ENCODE measurements at regions not wholly inside any gene's neighbourhood (a gene's known extent, or its start where the extent isn't known, plus 50 kb on each side); places are given as distances from the start of the nearest gene placed in this dataset.

DNA sequence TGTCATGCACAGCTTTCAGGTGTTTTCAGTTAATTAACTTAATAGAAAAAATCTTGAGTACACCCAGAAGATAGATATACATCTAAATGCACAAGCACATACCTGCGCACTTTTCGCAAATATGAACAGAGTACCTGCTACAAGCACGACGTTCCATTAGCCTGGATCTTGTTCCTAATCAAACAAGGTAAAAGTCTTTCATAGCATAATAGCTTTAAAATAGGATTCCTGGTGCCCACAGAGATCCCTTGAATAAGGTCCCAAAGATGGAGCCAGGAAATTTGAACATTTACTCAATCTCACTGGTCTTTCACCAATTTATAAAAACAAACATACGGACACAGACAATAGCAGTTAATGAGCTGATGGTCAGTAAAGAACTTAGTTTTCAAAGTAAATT is 689.8 kb upstream of the CHORDC1 start:
- DNase-seq: no peak

DNA sequence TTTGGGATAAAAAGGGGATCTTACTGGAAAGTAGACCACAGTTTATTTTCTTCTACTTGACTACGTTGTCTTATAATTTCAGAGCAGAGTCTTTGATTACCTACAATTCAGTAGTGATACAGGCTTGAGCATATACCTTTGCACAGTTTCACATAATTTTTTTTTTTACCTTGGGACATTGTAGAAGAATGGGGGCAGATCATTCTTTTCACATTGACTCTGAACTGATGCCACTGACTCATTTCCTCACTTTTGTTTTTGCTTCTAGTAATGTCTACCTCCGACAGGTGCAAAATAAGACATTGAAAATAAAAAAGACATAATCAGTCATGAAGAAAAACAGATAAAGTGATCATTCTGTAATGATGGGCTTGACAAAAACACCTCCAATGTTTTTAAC is 688.3 kb upstream of the CHORDC1 start:
- DNase-seq: no peak

DNA sequence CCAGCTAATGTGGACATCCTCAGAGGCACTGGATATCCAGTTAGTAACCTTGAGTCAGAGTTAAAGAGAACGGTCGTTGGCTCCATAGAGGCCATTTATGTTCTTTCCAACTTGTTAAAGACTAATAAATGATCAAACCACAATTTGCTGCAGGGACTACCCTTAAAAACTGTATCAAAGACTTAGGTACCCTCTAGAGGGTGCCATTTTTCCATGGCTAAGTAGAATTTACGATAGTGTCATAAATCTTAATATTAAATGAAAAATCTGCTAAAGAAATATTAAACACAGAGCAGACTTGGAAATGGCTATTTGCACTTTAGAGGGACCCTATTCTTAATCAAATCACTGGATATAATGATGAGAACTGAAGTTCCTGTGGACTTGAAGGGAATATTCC is 685.2 kb upstream of the CHORDC1 start:
- DNase-seq: no peak

DNA sequence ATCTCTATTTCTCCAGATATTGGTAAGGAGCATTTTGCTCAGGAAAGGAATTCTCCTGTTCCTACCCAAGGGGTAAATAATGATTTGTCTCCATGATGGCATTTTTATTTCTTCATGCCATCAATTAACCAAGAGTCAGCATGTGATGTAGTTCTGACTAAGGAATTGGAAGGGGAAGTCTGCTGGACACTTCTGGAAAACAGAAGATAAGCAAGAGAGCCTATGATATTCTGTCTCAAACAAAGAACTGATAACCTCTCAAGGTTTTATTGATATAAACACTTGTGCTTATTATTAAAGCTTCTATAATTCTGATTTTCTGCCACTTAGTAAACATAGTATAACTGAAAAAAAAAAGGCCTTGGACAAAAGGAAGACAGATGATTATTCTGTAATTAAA is 673.0 kb upstream of the CHORDC1 start:
- no peak for DNase-seq

DNA sequence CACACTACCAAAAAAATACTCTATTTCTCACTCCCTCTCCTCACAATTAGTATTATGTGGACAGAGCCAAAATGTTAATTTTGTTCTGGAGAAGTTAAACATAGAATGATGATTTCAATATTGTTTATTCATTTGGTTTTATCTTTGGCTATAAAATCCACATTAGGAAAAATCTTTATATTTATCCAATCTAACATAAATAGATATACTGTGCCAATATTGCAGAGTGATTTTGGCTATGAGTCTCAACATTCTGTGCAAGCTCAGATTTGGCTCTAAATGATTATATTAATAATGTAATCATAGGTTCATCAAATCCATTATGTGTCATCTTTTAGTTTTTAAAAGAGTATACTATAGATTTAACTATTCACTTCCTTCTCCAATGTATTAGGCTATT is 667.5 kb upstream of the CHORDC1 start:
- no peak for DNase-seq

DNA sequence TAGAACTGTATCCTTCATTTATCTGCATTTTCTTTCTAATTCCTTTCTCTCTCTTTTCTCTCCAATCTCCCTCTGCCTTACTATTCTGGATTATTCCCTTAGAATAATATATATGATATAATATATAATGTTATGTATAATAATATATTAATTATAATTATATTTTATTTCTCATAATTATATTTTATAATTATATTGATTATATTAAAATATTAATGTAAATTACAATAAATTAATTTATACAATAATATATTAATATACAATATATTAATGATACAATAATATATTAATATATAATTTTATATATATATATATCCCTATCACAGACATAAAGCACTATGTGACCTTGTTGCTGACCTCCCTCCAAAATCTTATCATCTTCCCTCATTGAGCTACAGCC is 661.3 kb upstream of the CHORDC1 start:
- no peak for DNase-seq

DNA sequence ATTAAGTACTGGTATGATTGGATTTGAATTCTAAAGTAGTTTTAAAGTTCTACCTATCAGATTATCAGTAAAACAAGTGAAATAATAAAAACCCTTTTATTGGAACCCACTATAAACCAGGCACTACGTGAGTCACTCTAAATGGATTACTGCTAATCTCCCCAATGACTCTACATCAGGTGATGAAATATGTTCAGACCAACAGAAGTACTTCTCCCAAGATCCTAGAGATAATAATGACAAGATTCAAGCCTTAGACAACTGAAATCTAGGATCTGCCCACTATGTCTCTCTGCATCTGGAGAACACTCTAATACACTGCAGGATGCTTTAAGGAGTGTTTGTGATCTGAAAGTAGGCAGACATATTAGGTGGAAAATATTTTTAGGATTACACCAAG is 652.1 kb upstream of the CHORDC1 start:
- no peak for DNase-seq

DNA sequence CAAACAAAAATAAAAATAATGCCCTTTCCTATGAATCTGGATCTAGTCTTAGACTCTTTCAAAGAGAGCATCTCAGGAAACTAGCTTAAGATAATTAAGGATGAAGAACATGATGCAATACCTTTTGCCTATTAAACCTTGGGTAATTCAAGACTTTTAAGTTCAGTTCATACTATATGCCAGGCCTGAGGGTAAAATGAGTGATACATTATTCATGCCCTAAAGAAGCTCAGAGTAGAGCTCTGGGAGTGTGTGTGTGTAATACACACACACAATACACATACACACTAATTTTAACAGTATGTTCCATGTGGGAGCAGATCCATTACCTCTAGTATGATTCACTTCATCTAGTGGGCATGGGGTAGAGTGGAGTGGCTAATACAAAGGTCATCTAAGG is 651.4 kb upstream of the CHORDC1 start:
- no peak for DNase-seq

DNA sequence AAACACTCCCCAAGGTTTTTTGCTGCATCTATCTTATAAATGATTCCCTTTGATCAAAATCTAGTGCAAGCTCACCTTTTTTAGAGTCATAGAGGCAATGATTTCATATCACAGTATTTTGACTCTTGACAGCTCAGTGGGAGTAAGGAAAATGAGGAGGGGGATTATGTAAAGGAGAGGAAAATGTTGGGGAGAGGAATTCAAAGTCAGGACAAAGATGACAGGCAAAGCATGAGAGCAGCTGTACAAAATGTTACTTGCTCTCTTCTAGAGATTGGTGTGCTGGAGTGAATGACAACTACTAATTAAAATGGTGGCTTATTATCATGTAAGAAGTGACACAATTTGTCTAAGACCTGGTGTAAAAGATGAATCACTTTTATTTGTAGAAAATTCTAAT is 644.6 kb upstream of the CHORDC1 start:
- DNase-seq: no peak

DNA sequence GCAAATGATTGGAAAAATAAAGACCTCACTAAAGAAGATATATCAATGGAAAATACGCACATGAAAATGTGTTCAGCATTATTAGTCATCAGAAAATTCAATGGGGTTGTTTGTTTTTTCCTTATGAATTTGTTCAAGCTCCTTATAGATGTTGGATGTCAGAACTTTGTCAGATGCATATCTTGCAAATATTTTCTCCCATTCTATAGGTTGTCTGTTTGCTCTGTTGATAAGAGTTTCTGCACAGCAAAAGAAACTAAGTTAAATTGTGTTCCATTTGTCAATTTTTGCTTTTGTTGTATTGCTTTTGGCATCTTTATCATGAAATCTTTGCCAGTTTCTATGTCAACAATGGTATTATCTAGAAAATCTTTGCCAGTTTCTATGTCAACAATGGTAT is 633.9 kb upstream of the CHORDC1 start:
- DNase-seq: no peak

DNA sequence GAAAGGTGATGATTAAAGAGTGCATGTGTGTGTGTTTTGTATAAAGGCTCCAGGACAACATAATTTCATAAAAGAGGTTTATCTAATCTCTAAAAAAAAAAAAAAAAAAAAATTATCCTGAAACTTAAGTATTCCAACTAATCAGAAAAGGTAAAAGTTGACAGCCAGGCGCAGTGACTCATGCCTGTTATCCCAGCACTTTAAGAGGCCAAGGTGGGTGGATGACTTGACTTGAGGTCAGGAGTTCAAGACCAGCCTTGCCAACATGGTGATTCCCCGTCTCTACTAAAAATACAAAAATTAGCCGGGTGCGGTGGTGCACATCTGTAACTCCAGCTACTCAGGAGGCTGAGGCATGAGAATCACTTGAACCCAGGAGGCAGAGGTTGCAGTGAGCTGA is 632.7 kb upstream of the CHORDC1 start:
- DNase-seq: no peak

DNA sequence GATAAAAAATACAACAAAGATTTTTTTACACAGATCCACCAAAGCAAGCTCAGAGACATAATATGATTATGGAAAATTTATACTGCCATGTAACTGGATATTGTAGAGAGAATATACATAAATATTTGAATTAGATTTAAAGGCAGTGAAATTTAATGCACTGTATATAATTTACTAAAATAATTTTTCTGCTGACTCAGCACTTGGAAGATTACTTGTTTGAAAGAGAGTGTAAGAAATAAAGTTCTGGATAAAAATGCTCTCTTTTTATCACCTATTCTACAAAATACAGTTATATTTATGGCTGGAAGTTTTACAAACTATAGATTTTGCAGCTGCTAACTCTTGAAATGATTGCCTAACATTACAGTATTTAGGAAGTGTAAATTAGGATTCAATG is 628.3 kb upstream of the CHORDC1 start:
- DNase-seq: no peak

DNA sequence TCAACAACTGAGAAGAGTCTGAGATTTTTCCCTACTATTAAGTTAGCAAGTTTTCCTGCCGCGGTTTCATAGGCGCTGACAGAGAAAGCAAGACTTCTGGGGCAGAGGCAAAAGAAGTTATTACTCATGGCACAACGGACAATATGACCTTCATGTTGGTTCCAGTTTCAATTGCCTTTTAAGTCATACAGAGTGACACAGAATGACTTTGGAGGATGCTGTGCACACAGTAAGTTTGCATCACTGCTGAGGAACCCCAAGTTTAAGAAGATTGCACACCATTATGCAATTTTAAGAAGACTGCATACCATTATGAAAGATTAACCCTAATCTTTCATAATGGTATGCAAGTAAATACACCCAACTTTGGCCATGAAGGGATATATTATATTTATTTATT is 626.5 kb upstream of the CHORDC1 start:
- DNase-seq: no peak

DNA sequence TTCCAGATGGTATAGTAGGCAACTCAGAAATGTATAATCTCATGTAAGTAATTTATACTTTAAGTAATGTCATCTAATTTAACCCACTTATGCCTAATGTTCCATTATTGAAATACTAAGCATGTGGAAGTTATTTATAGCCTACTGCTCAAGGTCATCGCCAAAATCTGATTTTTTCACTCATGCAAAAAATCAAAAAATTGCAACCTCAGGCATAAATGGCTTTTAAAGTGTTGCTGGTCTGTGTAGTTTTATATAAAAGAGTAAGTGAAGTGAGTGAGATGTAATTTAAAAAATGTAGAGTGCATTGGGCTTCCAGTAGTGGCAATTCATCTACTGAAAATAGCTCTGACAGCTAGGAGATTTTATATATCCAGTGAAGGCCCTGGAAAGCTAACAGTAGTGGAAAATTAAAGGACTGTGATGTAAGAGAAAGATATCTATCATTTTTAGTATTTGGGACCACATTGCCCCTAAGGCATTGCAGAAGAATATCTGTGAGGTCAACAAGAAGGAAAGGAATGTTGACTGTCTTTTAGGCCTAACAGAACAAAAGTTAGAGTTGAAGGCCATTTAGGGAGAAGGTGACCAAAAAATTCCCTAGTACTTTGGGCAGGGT is 624.5 kb upstream of the CHORDC1 start:
- DNase-seq: no peak

DNA sequence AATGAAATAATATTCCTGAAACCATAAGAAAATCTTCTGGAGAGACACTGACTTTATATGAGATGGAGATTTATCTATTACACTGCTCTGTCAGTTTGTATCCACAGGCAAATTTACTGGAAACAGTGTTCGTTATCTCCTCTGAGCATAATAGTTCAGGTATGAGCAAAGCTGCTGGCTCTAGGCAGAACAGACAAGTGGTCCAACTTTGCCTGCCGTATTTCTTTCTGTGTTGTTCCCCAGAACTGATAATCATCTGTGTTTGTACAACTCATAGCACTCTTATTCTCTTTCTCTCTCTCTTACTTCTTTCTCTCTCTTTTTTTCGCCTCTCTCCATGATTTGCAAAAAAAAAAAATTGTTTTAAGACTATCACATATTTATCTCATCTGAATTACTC is 623.8 kb upstream of the CHORDC1 start:
- no peak for DNase-seq

DNA sequence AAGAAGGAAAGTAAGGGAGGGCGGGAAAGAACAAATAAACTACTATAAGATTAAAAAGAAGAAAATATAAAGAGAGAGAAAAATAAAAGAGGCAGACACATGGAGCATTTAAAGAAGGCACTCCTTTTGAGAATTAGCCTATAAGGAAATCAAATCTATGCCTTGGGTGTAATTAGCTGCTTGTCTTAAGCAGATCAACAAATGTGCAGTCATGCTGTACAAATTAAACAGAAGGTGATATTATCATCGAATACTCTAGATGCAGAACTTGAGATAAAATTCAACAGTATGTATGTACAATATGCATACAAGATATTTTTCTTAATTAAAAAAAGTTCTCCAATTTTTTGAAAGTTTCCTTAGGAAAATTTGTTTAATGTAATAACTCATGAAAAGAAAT is 623.0 kb upstream of the CHORDC1 start:
- no peak for DNase-seq

DNA sequence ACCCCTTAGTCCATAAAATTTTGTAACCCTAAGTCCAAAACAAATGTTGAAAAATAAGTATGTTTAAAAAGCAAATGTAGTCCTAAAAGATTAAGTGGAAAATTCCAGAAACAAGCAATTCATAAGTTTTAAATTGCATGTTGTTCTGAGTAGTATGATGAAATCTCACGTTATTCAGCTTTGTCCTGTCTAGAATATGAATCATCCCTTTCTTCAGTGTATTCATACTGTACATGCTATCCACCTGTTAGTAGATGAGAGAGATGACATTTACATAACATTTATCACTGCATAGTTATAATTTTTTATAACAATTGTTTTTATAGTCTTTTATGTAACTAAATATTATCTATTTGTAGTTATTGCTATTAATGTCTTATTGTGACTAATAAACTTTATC is 622.3 kb upstream of the CHORDC1 start:
- no peak for DNase-seq

DNA sequence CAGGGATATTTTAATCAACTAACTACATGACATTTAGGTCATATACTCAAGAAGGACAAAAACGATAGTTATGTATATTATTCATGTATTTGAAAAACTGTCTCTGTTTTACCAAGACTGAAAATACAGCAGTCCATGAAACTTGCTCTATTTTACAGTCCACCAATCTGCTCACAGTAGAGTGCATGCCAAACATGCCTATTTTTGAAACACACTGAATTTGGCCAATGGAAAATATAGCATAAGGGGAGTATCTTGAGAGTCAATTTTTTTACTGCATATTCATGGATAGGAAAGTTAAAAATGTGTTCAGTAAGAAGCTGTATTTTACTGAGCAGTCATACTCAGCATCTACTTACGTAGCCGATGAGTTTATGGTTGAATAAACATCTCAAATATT is 621.2 kb upstream of the CHORDC1 start:
- no peak for DNase-seq

DNA sequence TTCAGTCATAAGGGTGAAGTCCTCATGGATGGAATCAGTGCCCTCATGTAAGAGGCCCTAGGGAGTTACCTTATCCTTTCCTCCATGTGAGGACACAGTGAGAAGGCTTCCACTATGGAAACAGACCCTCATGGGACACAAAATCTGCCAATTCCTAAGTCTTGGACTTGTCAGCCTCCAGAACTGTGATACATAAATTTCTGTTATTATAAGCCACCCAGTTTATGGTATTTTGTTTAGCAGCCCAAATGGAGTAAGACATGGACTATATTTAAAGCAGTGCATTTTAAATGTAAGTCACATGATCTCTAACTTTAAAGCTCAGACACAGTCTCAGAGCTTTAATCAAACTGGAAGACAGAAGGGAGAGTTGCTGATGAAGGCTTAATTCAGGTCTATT is 619.8 kb upstream of the CHORDC1 start:
- no peak for DNase-seq

DNA sequence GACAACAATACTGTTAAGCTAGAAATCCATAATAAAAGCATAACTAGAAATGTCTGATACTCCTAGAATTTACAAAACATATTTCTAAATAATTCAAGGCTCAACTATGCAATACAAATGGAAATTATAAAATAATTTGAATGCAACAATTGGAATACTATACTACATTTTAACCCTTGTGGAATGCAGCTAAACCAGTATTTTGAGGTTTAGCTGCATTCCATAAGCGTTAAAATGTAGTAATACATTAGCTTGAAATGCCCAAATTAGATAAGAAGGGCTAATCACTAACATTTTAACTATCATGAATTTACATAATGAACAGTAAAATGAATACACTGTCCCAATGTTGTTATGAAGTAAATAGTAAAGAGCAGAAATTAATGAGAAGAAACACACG is 617.2 kb upstream of the CHORDC1 start:
- DNase-seq: no peak

DNA sequence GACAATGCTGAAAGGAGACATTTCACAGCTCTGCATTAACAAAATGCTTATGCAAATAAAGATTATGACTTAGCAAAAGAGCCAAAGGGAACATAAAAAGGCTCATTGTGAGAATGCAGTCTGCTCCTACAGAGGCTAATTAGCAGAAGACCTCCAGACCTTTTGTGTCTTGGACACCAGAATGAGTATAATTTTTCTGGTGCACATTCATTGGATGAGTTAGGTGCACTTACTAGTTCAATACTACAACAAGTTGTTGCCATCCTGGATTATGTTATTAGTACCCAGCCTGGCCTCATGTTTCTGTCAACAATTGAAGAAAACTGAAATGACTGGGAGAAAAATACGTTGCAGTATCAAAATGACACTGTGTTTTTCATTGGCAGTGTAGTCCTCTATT is 613.2 kb upstream of the CHORDC1 start:
- no peak for DNase-seq

DNA sequence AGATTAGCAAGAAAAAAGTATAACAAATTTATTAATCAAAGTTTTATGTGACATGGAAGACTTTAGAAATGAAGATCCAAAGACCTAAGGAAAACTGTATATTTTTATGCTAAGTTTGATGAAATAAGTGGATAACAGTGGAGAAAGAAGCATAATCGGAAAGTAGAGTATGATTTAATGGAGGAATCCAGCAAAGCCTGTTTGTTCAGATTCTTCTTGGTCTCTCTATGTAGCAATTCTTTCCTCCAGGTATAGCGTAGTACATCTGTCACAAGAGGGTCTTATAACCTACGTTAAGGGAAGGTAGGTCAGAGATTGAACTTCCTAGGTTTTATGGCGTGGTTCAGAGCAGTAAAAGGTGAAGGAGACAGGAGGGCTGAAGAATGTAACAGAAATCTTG is 600.6 kb upstream of the CHORDC1 start:
- no peak for DNase-seq

DNA sequence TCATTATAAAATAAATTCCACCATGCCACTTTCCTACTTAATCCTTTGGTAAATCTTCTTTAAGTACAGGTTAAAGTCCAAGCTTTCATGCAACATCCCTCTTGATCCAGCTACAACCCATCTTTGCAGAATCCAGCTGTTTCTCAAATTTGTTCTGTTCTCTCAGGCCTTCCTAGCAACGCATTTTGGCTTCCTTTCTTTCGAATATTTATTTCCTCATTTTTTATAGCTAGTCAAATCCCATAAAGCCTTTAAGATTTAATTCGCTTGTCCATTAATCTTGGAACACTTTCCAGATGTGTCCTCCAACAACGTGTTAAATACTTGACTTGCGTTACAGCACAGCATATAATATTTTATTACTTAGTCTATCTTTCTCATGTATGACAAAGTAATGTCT is 600.1 kb upstream of the CHORDC1 start:
- no peak for DNase-seq

DNA sequence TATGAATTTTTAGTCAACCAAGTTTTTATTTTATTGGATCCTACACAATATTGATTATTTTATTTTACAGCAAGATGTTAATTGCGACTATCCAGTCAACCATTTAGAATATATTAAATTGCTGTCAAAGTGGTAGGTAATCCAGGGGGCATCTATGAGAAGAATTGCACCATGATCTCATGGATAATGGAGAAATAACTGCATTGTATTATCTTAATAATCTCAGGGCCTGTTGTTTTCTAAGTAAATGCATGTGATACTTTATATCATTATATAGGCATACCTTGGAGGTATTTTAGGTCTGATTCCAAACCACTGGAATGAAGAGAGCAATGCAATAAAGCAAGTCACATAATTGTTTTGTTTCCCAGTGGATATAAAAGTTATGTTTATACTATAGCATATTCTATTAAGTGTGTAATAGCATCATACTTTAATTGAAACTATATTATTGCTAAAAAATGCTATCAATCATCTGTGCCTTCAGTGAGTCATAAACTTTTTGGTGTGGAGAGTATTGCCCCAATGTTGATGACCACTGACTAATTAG is 595.4 kb upstream of the CHORDC1 start:
- DNase-seq: no peak

DNA sequence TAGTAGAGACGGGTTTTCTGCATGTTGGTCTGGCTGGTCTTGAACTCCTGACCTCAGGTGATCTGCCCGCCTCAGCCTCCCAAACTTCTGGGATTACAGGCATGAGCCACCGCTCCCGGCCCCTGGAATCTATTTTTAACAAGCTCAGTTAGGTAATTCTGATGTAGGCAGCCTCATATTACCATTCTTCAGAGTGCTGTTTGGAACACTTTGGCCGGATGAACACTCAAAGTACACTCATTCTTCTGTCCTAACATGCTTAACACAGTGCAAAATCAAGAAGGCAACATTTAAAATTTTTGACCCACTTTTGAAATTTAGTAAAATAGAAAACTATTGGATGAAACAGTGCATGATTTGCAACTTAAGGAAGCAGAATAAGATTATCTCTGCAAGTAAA is 586.7 kb upstream of the CHORDC1 start:
- no peak for DNase-seq

DNA sequence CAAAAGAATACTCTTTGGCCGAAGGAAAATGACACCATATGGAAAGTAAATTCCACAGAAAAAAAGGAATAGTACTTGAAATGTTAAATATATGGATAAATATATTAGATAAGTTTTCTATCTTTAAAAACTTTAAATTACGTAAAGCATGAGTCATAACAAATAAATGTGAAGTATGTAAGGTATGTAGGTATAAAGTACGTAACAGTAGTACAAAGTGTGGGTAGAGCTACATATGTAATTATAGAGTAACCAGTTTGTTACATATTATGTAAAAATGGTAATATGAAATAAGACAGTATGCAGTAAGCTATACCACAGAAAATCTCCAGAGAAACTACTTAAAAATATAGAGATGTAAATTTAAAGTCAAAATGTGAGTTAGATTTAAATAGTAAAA is 582.3 kb upstream of the CHORDC1 start:
- no peak for DNase-seq
